HEK293 (cell line): ENCODE measurements at regions not wholly inside any gene's neighbourhood (a gene's known extent, or its start where the extent isn't known, plus 50 kb on each side); places are given as distances from the start of the nearest gene placed in this dataset.

ENCODE experiments used
- CTCF ChIA-PET: fragments of 350-600 bp; formaldehyde crosslinking; extraction: SDS; loops from one replicate; lab custom pipeline; 2021; ENCODE audit warnings: antibody characterized with exemption; lab: Yijun Ruan, JAX
- POLR2A ChIA-PET: fragments of 300-600 bp; formaldehyde crosslinking; extraction: SDS; loops from one replicate; lab custom pipeline; 2020; ENCODE audit warnings: antibody characterized with exemption, inconsistent platforms; lab: Yijun Ruan, JAX
- H3K27ac ChIP-seq: fragments of 200-500 bp; sonication (Bioruptor generic); 2 replicates; pipeline ENCODE4 v1.5.1; 2014; ENCODE audit warnings: low read depth, low read length, control low read depth, inconsistent platforms; ENCODE audit errors: extremely low read depth
- H3K36me3 ChIP-seq, 2 experiments: fragments of 200-500 bp in 1 of 2; sonication (Bioruptor generic) in 1 of 2; 1 replicate in 1 of 2; 2 replicates in 1 of 2; pipeline ENCODE4 v1.5.1; 2014 to 2017; ENCODE audit warnings: inconsistent platforms in 2 of 2, low read length in 2 of 2; ENCODE audit not compliant: control insufficient read depth in 2 of 2, insufficient read depth in 1 of 2
- H3K4me1 ChIP-seq: fragments of 200-500 bp; sonication (Bioruptor generic); 2 replicates; pipeline ENCODE4 v1.5.1; 2014; ENCODE audit warnings: mild to moderate bottlenecking, low read length, inconsistent platforms; ENCODE audit not compliant: control insufficient read depth, insufficient read depth
- H3K4me3 ChIP-seq: 2 replicates; pipeline ENCODE4 v1.5.1; 2011; ENCODE audit warnings: low read depth, mild to moderate bottlenecking, control low read depth, low read length, moderate library complexity
- H3K9me3 ChIP-seq: fragments of 200-500 bp; sonication (Bioruptor generic); 2 replicates; pipeline ENCODE4 v1.5.1; 2014; ENCODE audit warnings: low read depth, low read length, inconsistent platforms; ENCODE audit not compliant: control insufficient read depth, insufficient read depth
- AEBP2 ChIP-seq: fragments of 450-650 bp; formaldehyde crosslinking; IDR thresholded peaks from 2 replicates; pipeline ENCODE4 v1.5.1; 2016; ENCODE audit warnings: missing biosample characterization, missing genetic modification characterization, borderline replicate concordance
- CTCF ChIP-seq: fragments of 450-650 bp; formaldehyde crosslinking; IDR thresholded peaks from 2 replicates; pipeline ENCODE4 v1.5.1; 2016; ENCODE audit warnings: missing biosample characterization, missing genetic modification characterization
- GLI4 ChIP-seq: fragments of 450-650 bp; formaldehyde crosslinking; IDR thresholded peaks from 2 replicates; pipeline ENCODE4 v1.5.1; 2016; ENCODE audit warnings: missing biosample characterization, missing genetic modification characterization
- KLF16 ChIP-seq: fragments of 450-650 bp; formaldehyde crosslinking; IDR thresholded peaks from 2 replicates; pipeline ENCODE4 v1.5.1; 2017; ENCODE audit warnings: missing biosample characterization, missing genetic modification characterization
- PATZ1 ChIP-seq: fragments of 450-650 bp; formaldehyde crosslinking; IDR thresholded peaks from 2 replicates; pipeline ENCODE4 v1.5.1; 2016; ENCODE audit warnings: missing biosample characterization, missing genetic modification characterization
- PBX3 ChIP-seq: sonication (generic); formaldehyde crosslinking; IDR thresholded peaks from 2 replicates; pipeline ENCODE4 v1.8.1; 2022; ENCODE audit warnings: mild to moderate bottlenecking, moderate library complexity, missing genetic modification reagents
- PRDM4 ChIP-seq: fragments of 450-650 bp; formaldehyde crosslinking; IDR thresholded peaks from 2 replicates; pipeline ENCODE4 v1.5.1; 2017; ENCODE audit warnings: missing biosample characterization, missing genetic modification characterization
- REPIN1 ChIP-seq: fragments of 450-650 bp; formaldehyde crosslinking; IDR thresholded peaks from 2 replicates; pipeline ENCODE4 v1.5.1; 2017; ENCODE audit warnings: missing biosample characterization, missing genetic modification characterization, low read depth
- SP7 ChIP-seq: fragments of 450-650 bp; formaldehyde crosslinking; IDR thresholded peaks from 2 replicates; pipeline ENCODE4 v1.5.1; 2016; ENCODE audit warnings: missing biosample characterization, missing genetic modification characterization
- ZBTB48 ChIP-seq: fragments of 450-650 bp; formaldehyde crosslinking; IDR thresholded peaks from 2 replicates; pipeline ENCODE4 v1.5.1; 2016; ENCODE audit warnings: missing biosample characterization, missing genetic modification characterization
- ZNF112 ChIP-seq: fragments of 450-650 bp; formaldehyde crosslinking; IDR thresholded peaks from 2 replicates; pipeline ENCODE4 v1.5.0; 2017; ENCODE audit warnings: missing biosample characterization, missing genetic modification characterization
- ZNF202 ChIP-seq: fragments of 450-650 bp; formaldehyde crosslinking; IDR thresholded peaks from 2 replicates; pipeline ENCODE4 v1.5.1; 2016; ENCODE audit warnings: missing biosample characterization, missing genetic modification characterization, borderline replicate concordance
- ZNF211 ChIP-seq: fragments of 450-650 bp; formaldehyde crosslinking; IDR thresholded peaks from 2 replicates; pipeline ENCODE4 v1.5.1; 2016; ENCODE audit warnings: low read depth, missing biosample characterization, missing genetic modification characterization
- ZNF26 ChIP-seq: fragments of 450-650 bp; formaldehyde crosslinking; IDR thresholded peaks from 2 replicates; pipeline ENCODE4 v1.5.1; 2016; ENCODE audit warnings: missing biosample characterization, missing genetic modification characterization
- ZNF266 ChIP-seq: fragments of 450-650 bp; formaldehyde crosslinking; IDR thresholded peaks from 2 replicates; pipeline ENCODE4 v1.5.1; 2016; ENCODE audit warnings: missing biosample characterization, missing genetic modification characterization, low read depth
- ZNF366 ChIP-seq: fragments of 450-650 bp; formaldehyde crosslinking; conservative IDR thresholded peaks from 2 replicates; pipeline ENCODE4 v1.5.1; 2016; ENCODE audit warnings: missing biosample characterization, missing genetic modification characterization
- ZNF394 ChIP-seq: fragments of 450-650 bp; formaldehyde crosslinking; IDR thresholded peaks from 2 replicates; pipeline ENCODE4 v1.5.1; 2016; ENCODE audit warnings: missing biosample characterization, missing genetic modification characterization, mild to moderate bottlenecking, moderate library complexity, borderline replicate concordance
- ZNF398 ChIP-seq: fragments of 450-650 bp; formaldehyde crosslinking; IDR thresholded peaks from 2 replicates; pipeline ENCODE4 v1.5.1; 2017; ENCODE audit warnings: missing biosample characterization, missing genetic modification characterization
- ZNF585B ChIP-seq: fragments of 450-650 bp; formaldehyde crosslinking; IDR thresholded peaks from 2 replicates; pipeline ENCODE4 v1.5.1; 2016; ENCODE audit warnings: missing biosample characterization, missing genetic modification characterization
- ZNF654 ChIP-seq: fragments of 450-650 bp; formaldehyde crosslinking; IDR thresholded peaks from 2 replicates; pipeline ENCODE4 v1.5.1; 2016; ENCODE audit warnings: low read depth, missing biosample characterization, missing genetic modification characterization
- ZNF664 ChIP-seq: fragments of 450-650 bp; formaldehyde crosslinking; IDR thresholded peaks from 2 replicates; pipeline ENCODE4 v1.5.1; 2016; ENCODE audit warnings: missing biosample characterization, missing genetic modification characterization

- no peak for TF ChIP-seq ZBTB48 (tag by site-specific recombination)
- no peak for TF ChIP-seq ZNF398 (tag by site-specific recombination)
- TF ChIP-seq ZNF664 (tag by site-specific recombination): no peak
- TF ChIP-seq ZNF654 (tag by site-specific recombination): no peak
- TF ChIP-seq ZNF112 (tag by site-specific recombination): no peak
- no peak for TF ChIP-seq ZNF266 (tag by site-specific recombination)
- TF ChIP-seq PATZ1 (tag by site-specific recombination): no peak
Observed at GRCh38 chr12:115426732-115427131, 742.8 kb upstream of the TBX3 start (continued).

- ChIA-PET POLR2A (no interaction called here), CTCF (no interaction called here)
- no peaks in the 10 kb centered on the region for H3K36me3 ChIP-seq
- H3K27ac ChIP-seq: no peak overlapping the region
- H3K4me3 ChIP-seq: no peak overlapping the region
- H3K4me1 ChIP-seq: no peaks in the 10 kb centered on the region
- TF ChIP-seq ZNF585B (tag by site-specific recombination) (no peak), PRDM4 (tag by site-specific recombination) (no peak), ZNF26 (tag by site-specific recombination) (no peak), SP7 (tag by site-specific recombination) (no peak), ZNF394 (tag by site-specific recombination) (no peak), ZNF664 (tag by site-specific recombination) (no peak), ZNF211 (tag by site-specific recombination) (no peak), PBX3 (CRISPR knock-in tag) (no peak), GLI4 (tag by site-specific recombination) (no peak), KLF16 (tag by site-specific recombination) (no peak), CTCF (no peak), ZNF202 (no peak), REPIN1 (tag by site-specific recombination) (no peak), ZNF366 (tag by site-specific recombination) (no peak), ZNF266 (tag by site-specific recombination) (no peak), AEBP2 (tag by site-specific recombination) (no peak)
- TF ChIP-seq, all 188 proteins: peak for 0
- H3K9me3 ChIP-seq: no peaks in the 10 kb centered on the region
Observed at GRCh38 chr12:115424003-115424402, 740.0 kb upstream of the TBX3 start.
